Pons (tissue), 1 donor: ENCODE measurements at regions not wholly inside any gene's neighbourhood (a gene's known extent, or its start where the extent isn't known, plus 50 kb on each side); places are given as distances from the start of the nearest gene placed in this dataset.
"Not testable (repeated sequence)": the region's sequence is repeated elsewhere in the genome, so short reads cannot be mapped to it uniquely, and the experiment has no call there.

Source experiments
- DNase-seq: peaks from one replicate; pipeline ENCODE4 v3.0.0-alpha.2; 2016; ENCODE audit warnings: low spot score

GRCh38 chr13:55572408-55572807 is 1568.3 kb upstream of the PRR20A start:
- DNase-seq: no peak

- no peak for DNase-seq
These were observed 1567.9 kb upstream of the PRR20A start for GRCh38 chr13:55572862-55573261.

GRCh38 chr13:55573565-55573964 is 1567.2 kb upstream of the PRR20A start:
- DNase-seq: no peak

- no peak for DNase-seq
These were observed 1564.3 kb upstream of the PRR20A start for GRCh38 chr13:55576389-55576788.

GRCh38 chr13:55577082-55577846 is 1563.5 kb upstream of the PRR20A start:
- DNase-seq: no peak

- DNase-seq: no peak
These were observed 1562.9 kb upstream of the PRR20A start for GRCh38 chr13:55577847-55578210.

GRCh38 chr13:55582294-55582693 is 1558.4 kb upstream of the PRR20A start:
- not testable (repeated sequence) for DNase-seq

- no peak for DNase-seq
These were observed 1556.6 kb upstream of the PRR20A start for GRCh38 chr13:55583953-55584593.

GRCh38 chr13:55602784-55603183 is 1537.9 kb upstream of the PRR20A start:
- no peak for DNase-seq

- no peak for DNase-seq
These were observed 1534.6 kb upstream of the PRR20A start for GRCh38 chr13:55606045-55606665.

GRCh38 chr13:55613429-55614187 is 1527.1 kb upstream of the PRR20A start:
- DNase-seq: no peak

GRCh38 chr13:55615081-55615480 is 1525.6 kb upstream of the PRR20A start:
- DNase-seq: no peak

GRCh38 chr13:55617241-55617640 is 1523.5 kb upstream of the PRR20A start:
- DNase-seq: no peak

- no peak for DNase-seq
These were observed 1513.5 kb upstream of the PRR20A start for GRCh38 chr13:55627221-55627620.

GRCh38 chr13:55632402-55632801 is 1508.3 kb upstream of the PRR20A start:
- no peak for DNase-seq

- DNase-seq: no peak
These were observed 1491.2 kb upstream of the PRR20A start for GRCh38 chr13:55649485-55649884.

- no peak for DNase-seq
These were observed 1488.1 kb upstream of the PRR20A start for GRCh38 chr13:55652657-55653056.

- no peak for DNase-seq
These were observed 1487.2 kb upstream of the PRR20A start for GRCh38 chr13:55653497-55653896.

GRCh38 chr13:55654243-55654642 is 1486.5 kb upstream of the PRR20A start:
- no peak for DNase-seq

GRCh38 chr13:55660264-55660663 is 1480.5 kb upstream of the PRR20A start:
- not testable (repeated sequence) for DNase-seq

GRCh38 chr13:55660851-55661250 is 1479.9 kb upstream of the PRR20A start:
- DNase-seq: no peak

GRCh38 chr13:55661505-55661904 is 1479.2 kb upstream of the PRR20A start:
- DNase-seq: no peak

- no peak for DNase-seq
These were observed 1476.5 kb upstream of the PRR20A start for GRCh38 chr13:55664178-55664577.
